Stimulated activated CD4-positive, alpha-beta T cell treated with anti-CD3 and anti-CD28 coated beads, Interleukin-15, amount 100 ng/mL, for 1 hour (primary cell): ENCODE measurements at regions not wholly inside any gene's neighbourhood (a gene's known extent, or its start where the extent isn't known, plus 50 kb on each side); places are given as distances from the start of the nearest gene placed in this dataset.

Experiments used
- DNase-seq, 2 donors: peaks; one replicate each; pipeline ENCODE4 v3.0.0-alpha.2; 2020; ENCODE audit warnings: low read depth in 1 of 2, low spot score in 1 of 2

DNA sequence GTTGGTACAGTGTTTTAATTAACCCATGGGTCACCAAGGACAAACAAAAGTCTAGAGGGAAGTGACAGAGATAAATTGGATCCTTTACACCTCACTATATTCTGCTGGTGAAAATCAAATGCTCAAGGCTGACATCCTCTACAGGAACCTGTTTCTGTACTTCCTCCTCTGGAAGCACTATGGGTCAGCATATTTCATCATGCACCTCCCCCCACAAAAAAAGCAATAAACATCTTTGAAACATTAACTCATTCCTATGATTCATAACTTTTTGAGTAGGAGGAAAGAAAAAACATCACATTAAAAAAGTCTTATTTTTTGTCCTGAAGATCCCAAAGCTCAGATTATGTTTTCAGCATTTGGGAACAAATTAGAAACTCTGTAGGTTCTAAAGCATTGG lies 588.3 kb upstream of the SGCG start:
- no peak for DNase-seq

DNA sequence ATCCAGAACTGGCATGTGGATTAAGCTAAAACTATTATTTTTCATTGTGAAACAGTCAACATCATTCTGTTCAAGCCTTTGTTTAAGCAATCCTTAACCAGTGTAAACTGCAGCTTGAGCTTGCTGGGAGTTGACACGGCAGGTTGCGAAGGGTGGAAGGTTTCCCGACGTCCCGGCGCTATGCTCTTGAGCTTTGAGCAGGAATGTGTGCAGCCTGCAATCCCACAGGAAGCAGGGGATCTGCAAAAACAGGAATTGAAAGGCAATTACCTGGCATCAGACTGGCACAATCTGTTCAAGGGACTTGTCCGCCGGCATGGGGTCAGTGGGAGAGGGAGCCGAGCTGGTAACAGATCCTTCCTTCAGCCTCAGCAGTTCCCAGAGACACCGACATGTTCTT lies 586.7 kb upstream of the SGCG start:
- no peak for DNase-seq

GRCh38 chr13:22596171-22596863 lies 584.5 kb upstream of the SGCG start:
- no peak for DNase-seq

DNA sequence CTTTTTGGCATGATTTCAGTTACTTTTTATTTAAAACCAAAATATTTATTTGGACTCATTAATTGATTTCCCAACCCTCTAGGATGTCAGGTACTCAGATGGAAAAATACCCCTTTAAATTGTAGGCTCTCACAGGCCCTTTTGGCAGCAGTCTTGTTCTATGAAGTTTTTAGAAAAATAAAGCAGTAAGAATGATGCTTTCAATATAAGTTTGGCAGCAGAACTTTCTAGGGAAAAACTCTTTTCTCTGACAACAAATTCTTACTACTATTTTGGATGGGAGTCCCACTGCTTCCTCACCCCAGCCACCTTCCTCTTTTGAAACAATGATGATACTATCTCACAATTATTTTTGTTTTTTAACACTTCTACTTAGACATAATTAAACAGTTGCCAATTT lies 581.6 kb upstream of the SGCG start:
- DNase-seq, result no peak

GRCh38 chr13:22618002-22618401 lies 562.8 kb upstream of the SGCG start:
- no peak for DNase-seq

GRCh38 chr13:22625691-22626090 lies 555.1 kb upstream of the SGCG start:
- DNase-seq, result no peak

- no peak for DNase-seq
Observed at GRCh38 chr13:22629374-22629773, 551.4 kb upstream of the SGCG start.

DNA sequence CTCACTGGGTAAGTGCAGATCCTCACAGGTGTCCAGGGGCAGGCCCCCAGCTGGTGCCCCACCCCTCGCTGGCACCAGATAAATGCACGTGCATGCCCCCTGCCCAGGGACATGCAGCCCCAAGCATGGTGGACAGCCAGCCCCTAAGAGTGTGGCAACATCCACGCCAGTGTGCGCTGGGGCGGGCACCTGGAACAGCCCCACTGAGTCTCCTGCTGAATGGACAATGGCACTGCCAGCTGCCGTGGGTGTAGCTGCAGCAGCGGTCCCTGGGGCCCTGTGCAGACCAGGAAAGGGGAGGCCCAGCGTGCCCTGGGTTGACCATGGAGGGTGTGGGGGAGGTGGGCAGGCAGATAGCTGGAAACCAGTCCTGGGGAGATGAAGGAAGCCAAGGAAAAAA lies 538.7 kb upstream of the SGCG start:
- no peak for DNase-seq

GRCh38 chr13:22644941-22645340 lies 535.8 kb upstream of the SGCG start:
- no peak for DNase-seq

DNA sequence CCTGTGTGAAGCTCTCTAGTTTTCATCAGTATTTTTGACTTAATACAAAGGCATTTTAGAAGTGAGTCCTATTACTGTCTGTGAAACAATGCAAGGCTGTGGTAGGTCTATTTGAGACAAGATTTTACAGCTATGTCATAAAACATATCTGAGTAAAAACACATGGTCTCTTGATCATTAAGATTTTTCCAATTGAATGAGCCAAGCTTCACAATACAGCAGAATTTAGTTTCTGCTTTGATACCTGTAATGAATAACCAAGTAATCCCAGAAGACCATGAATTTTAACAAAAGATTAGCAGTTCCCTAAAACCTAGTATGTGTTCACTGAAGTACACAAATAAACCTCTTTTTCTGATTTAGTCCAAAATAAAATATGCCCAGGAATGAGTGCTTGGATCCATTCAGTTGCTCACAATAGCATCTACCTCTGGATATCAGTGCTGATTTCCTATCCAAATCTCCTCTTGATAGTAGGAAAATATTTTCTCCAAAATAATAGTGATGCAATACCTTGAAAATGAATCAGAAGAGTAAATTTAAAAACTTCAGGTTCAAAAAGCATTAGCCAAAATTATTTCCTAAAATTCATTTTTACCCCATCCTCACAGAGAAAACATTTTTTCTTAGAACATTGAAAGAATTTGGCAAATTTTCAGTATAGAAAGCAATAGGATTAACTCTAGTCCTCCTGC lies 533.5 kb upstream of the SGCG start:
- no peak for DNase-seq

DNA sequence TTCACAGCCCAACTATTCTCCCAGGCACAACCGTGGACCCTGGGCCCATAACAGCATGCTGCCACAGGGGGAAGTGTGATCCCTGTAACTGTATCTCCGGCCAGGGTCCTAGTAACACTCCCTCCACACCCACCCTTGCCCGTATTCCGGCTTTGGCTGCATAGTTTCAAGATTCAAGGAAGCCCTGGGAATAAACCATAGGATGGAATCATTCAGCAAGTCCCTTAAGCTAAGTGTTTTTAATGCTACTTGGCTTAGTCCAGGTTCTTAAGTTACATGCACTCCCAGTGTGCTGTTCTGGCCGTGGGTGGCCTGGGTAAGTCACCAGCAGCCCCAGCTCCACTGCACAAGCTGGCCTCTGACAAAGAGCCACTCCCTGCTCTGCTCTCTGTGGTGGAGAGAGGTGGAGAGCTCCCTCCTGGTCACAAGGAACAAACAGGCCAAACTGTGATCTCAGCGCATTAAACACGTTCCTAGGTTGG lies 532.4 kb upstream of the SGCG start:
- no peak for DNase-seq

GRCh38 chr13:22652796-22653195 lies 528.0 kb upstream of the SGCG start:
- DNase-seq, result no peak

- no peak for DNase-seq
Observed at GRCh38 chr13:22653866-22654265, 526.9 kb upstream of the SGCG start.

DNA sequence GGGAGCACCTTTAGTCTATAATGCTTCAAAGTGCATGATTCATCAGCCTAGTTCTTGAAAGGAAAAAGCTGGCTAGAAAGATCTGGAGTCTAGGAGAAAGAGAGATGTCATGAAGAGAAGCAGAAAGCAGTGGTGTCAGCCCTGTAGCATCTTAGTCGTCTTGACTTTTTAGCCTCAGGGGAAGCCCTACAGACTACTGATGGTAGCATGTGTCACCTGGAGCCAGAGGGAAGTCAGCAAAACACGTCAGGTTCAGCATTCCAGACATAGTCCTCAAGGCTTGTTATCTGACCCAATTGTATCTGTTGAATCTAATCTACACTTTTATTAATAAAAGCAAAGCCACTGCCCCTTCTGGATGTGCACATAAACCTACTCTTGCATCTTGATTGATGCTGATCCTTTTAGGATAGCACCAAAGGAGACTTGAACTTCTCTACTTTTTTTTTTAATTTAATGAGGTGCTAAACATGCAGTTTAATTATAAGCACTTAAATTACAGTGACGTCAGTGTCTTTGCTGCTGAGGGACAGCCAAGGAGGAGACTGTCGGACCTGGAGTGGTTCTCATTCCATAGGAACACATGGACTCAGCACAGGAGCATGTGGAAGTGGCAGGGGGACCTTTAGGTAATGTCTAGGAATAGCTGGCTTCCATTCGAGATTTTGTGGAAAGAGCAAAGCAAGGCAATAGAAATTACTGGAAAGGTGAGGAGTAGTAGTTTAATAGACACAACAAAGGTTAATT lies 525.5 kb upstream of the SGCG start:
- no peak for DNase-seq

GRCh38 chr13:22662771-22663170 lies 518.0 kb upstream of the SGCG start:
- DNase-seq, result no peak

- DNase-seq, result no peak
Observed at GRCh38 chr13:22665506-22665905, 515.3 kb upstream of the SGCG start.

DNA sequence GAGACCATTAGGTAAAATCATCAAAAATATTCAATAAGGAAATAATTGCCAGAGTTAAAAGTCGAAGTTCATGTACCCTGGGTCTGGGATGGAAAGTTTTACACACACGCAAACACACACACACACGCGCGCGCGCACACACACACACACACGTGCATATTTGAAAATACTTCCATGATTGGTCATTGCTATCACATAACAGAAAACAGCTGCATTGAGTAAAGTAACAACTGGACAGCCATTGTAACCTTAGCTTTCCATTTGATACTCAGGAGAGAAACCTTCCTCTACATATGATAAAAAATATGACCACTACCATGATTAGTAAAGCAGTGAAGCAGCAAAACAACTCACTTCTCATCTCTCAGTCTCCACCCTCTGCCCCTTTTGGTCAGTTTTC lies 490.0 kb upstream of the SGCG start:
- no peak for DNase-seq

DNA sequence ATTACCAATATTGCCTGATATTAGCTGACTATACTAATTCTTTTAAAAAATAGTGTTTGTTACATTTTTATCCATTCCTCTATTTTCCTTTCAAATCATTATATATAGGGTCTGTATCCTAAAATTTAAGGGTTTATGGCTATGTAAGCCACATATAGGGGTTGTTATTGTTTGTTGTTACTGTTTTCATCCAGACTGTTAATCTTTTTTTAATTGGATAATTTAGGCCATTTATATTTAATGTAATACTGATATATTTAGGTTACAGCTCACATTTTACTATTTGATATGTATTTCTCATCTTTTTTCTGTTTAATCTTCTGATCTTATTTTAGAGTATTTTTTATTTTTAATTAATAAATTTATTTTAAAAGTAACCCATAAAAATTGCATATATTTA lies 487.1 kb upstream of the SGCG start:
- no peak for DNase-seq

- no peak for DNase-seq
Observed at GRCh38 chr13:22696433-22696832, 484.3 kb upstream of the SGCG start.

GRCh38 chr13:22698467-22698866 lies 482.3 kb upstream of the SGCG start:
- DNase-seq, result no peak

GRCh38 chr13:22700246-22700887 lies 480.4 kb upstream of the SGCG start:
- no peak for DNase-seq
